HEK293T (cell line): ENCODE measurements at regions not wholly inside any gene's neighbourhood (a gene's known extent, or its start where the extent isn't known, plus 50 kb on each side); places are given as distances from the start of the nearest gene placed in this dataset.

Experiments used
- ARNT ChIP-seq: fragments of 450-650 bp; IDR thresholded peaks from 2 replicates; pipeline ENCODE4 v1.6.1; 2017; ENCODE audit warnings: mild to moderate bottlenecking
- BHLHE40 ChIP-seq: fragments of 450-650 bp; IDR thresholded peaks from 2 replicates; pipeline ENCODE4 v1.6.1; 2016; ENCODE audit warnings: mild to moderate bottlenecking, moderate library complexity, borderline replicate concordance
- FOXA1 ChIP-seq: fragments of 450-650 bp; IDR thresholded peaks from 2 replicates; pipeline ENCODE4 v1.6.1; 2016; ENCODE audit warnings: mild to moderate bottlenecking
- FOXM1 ChIP-seq: fragments of 450-650 bp; IDR thresholded peaks from 2 replicates; pipeline ENCODE4 v1.6.1; 2017; ENCODE audit warnings: mild to moderate bottlenecking, borderline replicate concordance
- LEF1 ChIP-seq: fragments of 450-650 bp; IDR thresholded peaks from 2 replicates; pipeline ENCODE4 v1.6.1; 2017; ENCODE audit warnings: mild to moderate bottlenecking, borderline replicate concordance
- SUZ12 ChIP-seq: fragments of 450-650 bp; IDR thresholded peaks from 2 replicates; pipeline ENCODE4 v1.6.1; 2016; ENCODE audit warnings: mild to moderate bottlenecking
- TARDBP ChIP-seq: fragments of 450-650 bp; IDR thresholded peaks from 2 replicates; pipeline ENCODE4 v1.6.1; 2016
- ZNF384 ChIP-seq: fragments of 450-650 bp; IDR thresholded peaks from 2 replicates; pipeline ENCODE4 v1.6.1; 2016

GRCh38 chr10:128310971-128311658 lies 184.9 kb upstream of the MKI67 start:
- no peak for TF ChIP-seq FOXA1
- TF ChIP-seq ARNT: no peak
- TF ChIP-seq ZNF384: no peak
- TF ChIP-seq TARDBP: no peak
- TF ChIP-seq BHLHE40: no peak
- TF ChIP-seq SUZ12: no peak
- TF ChIP-seq FOXM1: no peak
- TF ChIP-seq LEF1: no peak
